HG02642 (cell line): ENCODE measurements at regions not wholly inside any gene's neighbourhood (a gene's known extent, or its start where the extent isn't known, plus 50 kb on each side); places are given as distances from the start of the nearest gene placed in this dataset.

ENCODE experiments used
- ATAC-seq: cut with Tn5 transposase; IDR thresholded peaks from one replicate; pipeline ENCODE4 v1.9.1; 2021; ENCODE audit warnings: mild to moderate bottlenecking; ENCODE audit not compliant: unreplicated experiment, poor library complexity

DNA sequence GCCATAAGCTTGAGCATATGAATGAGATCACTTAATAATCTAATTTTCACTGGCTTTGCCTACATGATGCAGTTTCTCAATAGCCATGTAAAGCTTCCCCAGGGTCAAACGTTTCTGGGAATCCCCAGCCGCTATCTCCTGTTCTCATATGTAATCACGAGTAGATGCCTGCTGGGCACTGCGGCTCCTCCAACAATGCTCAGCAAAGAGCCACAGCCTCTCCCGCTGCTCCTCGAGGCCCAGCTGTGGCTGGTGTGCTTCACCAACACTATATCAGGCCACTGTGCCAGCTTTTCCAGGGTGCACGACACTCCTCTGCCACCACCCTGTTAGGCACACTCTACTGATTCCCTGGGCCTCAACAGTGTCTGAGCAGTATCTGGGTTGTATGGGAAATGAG is 78.3 kb upstream of the RASGEF1B start:
- ATAC-seq = no peak

DNA sequence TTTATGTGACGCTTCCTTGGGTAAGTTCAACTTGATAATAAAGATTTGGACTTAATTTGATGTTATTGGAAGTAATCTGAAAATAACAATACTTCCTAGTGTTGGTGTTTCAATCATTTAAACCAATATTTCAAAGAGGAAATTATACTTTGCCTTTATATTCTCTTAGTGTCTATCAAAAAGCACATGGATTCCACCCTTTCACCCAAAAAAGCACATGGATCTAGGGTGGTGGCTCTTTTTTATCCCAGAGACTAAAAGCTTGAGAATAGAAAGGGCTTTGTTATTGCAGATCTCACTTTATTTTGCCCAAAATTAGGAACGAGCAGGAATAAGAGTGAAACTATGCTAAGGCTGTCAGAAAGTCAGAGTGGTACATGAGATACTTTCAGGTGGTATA is 75.1 kb upstream of the RASGEF1B start:
- no peak for ATAC-seq

DNA sequence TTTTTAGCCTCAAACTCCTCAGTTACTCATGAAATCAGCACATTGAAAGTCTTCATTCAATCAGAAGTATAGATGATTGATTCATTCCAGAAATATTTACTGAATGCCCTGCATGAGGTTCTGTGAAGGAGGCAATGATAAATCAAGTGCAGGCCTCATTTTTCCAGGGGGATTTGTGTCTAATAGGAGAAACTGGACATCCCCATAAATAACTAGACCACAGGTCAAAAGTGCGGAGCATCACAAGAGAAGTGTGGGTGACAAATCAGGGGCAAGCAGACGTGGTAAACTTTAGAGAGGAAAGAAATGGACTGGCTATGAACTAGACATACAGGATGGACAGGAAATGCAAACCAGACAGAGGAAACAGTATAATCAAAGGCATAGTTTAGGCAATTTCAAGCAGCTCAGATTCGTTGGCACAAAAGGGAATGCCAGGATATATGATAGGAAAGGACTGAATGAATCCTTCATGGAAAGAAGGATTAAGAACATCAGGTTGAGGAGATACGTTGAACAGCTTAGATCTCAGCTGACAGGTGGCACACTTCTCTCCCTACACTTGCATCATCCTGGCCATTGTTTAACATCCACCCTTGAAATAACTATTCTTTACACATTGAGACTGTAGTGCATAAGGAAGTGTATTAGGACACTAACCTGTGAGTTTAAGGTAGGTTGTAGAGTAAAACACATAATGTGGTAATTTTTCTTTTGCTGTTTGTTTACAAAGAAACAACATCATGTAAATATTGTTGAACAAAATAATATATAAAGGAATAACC is 69.6 kb upstream of the RASGEF1B start:
- ATAC-seq = no peak

DNA sequence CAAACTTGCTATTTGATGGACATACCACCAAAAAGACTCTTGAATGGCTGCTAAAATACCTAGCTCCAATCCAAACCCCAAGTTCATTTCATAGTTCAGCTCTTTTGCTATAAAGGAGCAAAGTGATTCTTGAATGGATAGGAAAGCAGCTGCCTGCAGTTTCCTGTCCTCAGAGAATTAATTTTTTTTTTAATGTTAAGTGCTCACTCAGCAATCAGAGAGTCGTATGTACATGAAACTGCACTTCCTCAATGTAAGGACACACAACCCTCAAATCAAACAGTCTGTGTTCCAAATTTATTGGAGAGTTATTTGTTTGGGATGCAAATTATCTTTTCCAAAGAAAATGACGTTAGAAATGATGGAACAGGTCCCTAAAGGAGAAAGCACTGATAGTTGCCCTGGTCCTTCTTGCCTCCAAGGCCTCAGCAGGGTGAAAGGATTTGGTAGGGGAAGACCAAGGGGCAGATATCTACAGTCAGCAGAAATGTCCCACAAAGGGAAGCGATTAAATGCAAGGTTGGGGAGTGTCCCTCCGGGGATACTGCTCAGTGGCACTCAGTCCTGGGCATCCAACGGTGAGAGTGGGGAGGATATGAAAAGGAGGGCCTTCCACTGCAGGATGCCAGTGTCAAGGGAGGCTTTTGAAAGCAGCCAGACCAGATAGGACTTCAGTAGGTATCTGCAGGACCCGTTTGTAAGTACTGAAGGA is 67.2 kb upstream of the RASGEF1B start:
- no peak for ATAC-seq

DNA sequence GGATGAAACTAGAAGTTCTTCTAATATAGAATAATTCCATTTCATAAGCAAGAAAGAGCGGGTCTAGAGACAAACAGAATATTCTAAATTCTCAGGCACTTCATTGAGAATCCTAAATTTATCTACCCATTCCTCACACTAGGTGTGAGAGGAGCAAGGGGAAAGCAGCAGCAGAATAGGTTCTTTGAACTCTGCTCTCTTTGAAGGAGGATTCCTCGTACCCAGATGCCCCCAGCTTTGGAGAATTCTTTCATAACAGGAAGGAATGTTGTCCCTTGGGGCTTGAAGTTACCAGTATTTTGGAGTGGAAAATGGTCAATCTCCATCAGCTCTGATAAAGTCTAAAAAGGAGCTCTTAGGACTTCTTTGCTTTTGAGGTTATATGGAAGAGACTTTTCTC is 59.7 kb upstream of the RASGEF1B start:
- no peak for ATAC-seq

DNA sequence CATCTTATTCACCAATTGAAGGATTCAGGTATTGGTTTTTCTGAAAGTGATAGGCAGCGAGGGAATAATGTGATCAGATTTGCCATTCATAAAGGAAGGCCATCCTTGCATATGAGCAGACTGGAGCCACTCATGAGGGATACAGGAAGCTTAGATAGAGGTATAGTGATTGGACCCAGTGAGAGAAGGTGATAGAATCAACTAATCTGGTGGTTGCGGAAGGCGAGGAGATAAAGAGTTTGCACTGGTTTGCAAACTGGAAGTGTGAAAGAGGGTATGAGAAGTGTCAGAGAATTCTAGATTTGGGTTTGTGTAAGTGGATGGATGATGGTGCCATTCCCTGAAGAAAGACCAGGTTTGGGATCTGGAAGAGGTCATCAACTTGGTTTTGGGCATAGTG is 57.3 kb upstream of the RASGEF1B start:
- no peak for ATAC-seq

DNA sequence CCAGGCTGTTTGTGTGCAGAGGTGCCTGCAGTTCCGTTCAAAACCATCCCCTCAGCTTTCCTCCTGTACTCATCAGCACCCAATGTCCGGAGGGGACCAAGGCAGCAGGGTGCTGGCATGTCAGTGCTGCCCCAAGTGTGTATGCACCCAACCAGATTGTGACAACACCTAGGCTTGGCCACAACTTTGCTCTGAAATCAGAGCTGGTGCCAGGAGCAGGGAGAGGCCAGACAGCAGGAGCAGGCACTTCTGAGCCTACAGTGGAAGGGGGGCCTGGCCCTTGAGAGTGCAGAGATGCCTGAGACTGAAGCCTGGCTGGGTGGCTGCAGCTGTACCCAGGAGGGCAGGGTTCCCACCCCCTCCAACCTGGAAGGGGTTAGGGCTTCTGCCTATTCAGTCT is 56.5 kb upstream of the RASGEF1B start:
- no peak for ATAC-seq

DNA sequence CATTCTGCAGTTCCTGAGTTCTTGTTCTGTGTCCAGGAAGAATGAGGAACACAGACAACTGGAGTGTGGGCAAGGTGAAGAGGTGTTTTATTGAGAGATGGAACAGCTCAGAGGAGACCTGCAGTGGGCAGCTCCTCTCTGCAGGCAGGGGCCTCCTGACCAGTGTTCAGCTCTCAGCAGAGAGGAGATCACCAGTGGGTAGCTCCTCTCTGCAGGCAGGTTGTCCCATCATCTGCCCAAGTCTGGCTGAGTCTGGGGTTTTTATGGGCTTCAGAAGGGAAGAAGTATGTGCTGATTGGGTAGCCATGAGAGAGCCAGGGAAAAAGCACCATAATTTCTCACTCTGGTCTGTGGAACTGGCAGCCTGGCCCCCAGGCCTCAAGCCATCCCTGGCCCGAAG is 56.0 kb upstream of the RASGEF1B start:
- ATAC-seq = no peak

DNA sequence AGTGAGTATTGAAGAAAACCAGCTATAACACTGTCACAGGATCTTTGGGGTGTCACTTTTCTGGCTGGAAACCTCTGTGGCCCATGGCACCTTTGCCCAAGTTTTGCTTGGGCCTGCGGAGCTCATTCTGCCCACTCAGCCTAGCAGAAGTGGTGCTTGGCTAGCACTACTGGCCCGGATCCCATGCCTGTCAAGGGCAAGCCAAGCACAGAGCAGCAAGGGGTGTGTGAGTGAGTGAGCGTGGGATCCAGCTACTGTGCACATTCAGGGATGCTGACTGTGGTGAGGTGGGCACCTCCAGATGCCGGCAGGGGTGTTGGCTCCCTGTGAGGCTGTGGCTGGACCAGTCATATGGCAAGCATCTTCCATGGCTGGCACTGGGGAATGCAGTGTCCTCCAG is 55.4 kb upstream of the RASGEF1B start:
- no peak for ATAC-seq

DNA sequence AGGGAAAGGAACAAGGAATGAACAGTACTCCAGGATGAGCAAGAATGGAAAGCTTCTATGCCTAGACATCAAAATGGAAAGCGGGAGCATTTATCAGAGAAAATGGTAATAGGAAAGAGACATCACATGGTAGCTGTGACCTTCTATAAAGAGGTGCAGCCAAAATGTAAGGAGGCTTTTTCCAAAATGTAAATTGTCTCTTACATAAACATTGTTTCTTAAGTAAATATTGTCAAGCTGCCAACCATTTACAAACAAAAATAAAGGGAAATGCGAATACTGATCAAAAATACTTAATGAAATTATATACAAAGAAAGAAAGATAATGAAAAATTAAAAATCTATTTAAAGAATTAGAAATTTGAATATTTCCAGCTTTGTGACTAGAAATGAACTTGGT is 55.0 kb upstream of the RASGEF1B start:
- no peak for ATAC-seq

DNA sequence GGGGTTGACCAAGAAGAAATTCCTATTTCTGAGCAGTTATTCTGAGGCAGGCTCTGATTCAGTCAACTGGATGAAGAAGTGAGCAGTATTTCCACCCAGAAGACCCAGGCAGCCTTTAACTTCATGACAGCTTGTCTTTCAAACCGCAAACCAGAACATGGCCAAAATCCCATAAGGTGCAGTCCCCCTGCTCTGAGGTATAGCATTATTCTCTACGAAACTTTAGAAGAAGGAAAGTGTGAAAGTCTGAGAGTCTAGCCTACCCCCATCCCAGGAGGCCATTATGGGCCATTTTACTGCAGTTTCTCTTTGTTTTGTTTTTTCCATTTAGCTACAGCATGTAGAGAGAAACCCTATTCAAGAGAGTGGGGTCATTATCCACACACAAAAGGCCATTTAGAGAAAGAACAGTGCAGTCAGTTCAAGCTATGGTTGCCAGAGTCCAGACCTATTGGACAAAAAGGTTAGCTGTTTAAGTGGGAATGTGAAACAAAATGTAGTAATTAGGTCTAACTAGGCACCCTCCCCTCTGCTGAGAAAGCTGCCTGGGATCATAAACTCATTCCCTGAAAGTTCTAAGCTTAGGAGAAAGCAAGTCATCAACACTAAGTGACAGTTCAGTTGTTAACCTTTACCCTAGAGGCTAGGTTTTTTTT is 52.1 kb upstream of the RASGEF1B start:
- ATAC-seq = peak; percentile 69

DNA sequence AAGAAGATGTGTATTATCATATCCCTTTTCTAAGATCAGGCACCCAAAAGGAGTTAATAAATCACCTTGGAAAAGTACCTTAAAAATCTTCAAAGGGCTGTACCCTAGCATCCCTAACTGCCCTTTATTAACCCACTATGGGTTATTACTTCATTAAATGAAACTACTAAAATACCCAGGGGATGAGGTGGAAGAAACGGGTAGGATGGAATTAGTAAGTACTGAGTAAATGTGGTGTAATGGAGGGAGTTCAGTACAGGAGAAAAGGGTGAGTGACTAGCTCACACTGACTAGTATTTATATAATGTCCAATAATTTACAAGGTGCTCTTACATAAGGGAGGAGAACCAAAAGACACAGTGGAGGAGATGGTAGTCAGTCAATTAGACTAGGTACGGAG is 51.0 kb upstream of the RASGEF1B start:
- no peak for ATAC-seq

DNA sequence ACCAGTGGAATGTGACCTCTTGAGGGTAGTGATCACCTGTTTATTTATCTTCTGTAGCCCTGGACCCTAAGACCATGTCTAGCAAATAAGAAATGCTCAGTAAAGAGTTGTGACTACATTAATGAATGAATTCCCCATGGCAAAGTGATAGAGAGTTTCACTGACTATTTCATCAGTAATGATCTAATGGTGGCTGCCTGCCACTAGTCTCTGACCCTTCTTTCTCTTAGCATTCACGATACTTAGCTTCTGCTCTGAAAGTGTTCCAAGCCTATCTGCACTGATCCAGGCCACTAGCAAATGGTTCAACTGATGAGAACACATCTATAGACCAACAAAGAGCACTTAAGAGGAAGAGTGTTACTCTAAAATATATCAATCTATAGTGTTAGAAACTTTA is 50.0 kb upstream of the RASGEF1B start:
- ATAC-seq = no peak
